ENCODE measurements at regions not wholly inside any gene's neighbourhood (a gene's known extent, or its start where the extent isn't known, plus 50 kb on each side); places are given as distances from the start of the nearest gene placed in this dataset.

GRCh38 chr4:144465546-144465945 lies 180.4 kb upstream of the HHIP start:
- DNase-seq (no peak), ATAC-seq (ENCODE audit: low FRiP score in 2 of 2) (no peak)
- H3K4me1 ChIP-seq: no peaks in the 10 kb centered on the region
- H3K27me3 ChIP-seq: no peaks in the 10 kb centered on the region
- H3K27ac ChIP-seq: no peak overlapping the region
- no peaks in the 10 kb centered on the region for H3K36me3 ChIP-seq
- H3K4me3 ChIP-seq: no peak overlapping the region
- WGBS, 2 donors: 71 to 72% methylated on average over 2 of the region's 2 CpGs
- no peak for TF ChIP-seq POLR2A (IDR thresholded peaks at IDR 0.05)
- no peak for TF ChIP-seq POLR2AphosphoS5 (IDR thresholded peaks at IDR 0.05)
- TF ChIP-seq, protein P1, sequence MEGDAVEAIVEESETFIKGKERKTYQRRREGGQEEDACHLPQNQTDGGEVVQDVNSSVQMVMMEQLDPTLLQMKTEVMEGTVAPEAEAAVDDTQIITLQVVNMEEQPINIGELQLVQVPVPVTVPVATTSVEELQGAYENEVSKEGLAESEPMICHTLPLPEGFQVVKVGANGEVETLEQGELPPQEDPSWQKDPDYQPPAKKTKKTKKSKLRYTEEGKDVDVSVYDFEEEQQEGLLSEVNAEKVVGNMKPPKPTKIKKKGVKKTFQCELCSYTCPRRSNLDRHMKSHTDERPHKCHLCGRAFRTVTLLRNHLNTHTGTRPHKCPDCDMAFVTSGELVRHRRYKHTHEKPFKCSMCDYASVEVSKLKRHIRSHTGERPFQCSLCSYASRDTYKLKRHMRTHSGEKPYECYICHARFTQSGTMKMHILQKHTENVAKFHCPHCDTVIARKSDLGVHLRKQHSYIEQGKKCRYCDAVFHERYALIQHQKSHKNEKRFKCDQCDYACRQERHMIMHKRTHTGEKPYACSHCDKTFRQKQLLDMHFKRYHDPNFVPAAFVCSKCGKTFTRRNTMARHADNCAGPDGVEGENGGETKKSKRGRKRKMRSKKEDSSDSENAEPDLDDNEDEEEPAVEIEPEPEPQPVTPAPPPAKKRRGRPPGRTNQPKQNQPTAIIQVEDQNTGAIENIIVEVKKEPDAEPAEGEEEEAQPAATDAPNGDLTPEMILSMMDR (IDR thresholded peaks at IDR 0.05): no peak
- TF ChIP-seq EP300 (IDR thresholded peaks at IDR 0.05): no peak
- no peaks in the 10 kb centered on the region for H3K9me3 ChIP-seq

GRCh38 chr4:144480068-144480467 lies 165.9 kb upstream of the HHIP start:
- Histone ChIP-seq H3K4me3 (no peak overlapping the region), H3K4me1 (no peaks in the 10 kb centered on the region), H3K27ac (no peak overlapping the region), H3K9me3 (peaks cover 0 to 3% (median 0%) of the 10 kb centered on the region in 4 donors), H3K27me3 (no peaks in the 10 kb centered on the region), H3K36me3 (no peaks in the 10 kb centered on the region)
- DNase-seq (no peak), ATAC-seq (ENCODE audit: low FRiP score in 2 of 2) (no peak)
- no peak for TF ChIP-seq POLR2A (IDR thresholded peaks at IDR 0.05)
- no peak for TF ChIP-seq POLR2AphosphoS5 (IDR thresholded peaks at IDR 0.05)
- TF ChIP-seq, protein P1 (IDR thresholded peaks at IDR 0.05): no peak
- no peak for TF ChIP-seq EP300 (IDR thresholded peaks at IDR 0.05)

DNA sequence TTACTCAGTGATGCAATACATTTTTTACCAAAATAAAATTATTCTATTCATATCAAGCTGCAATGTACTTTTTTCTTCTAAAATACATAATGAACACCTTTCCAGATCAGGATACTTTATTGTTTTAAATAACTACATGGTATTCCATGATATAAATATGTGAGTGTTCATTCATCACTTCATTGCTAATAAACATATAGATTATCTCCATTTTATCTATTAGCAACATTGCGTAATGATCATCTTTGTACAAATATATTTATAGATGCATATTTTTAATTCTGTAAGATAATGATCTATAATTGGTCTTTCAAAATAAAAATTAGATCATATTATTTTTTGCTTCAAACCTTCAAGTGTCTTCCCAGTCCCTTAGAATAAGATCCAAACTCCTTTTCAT lies 156.1 kb upstream of the HHIP start:
- H3K4me3 ChIP-seq: no peak overlapping the region
- no peaks in the 10 kb centered on the region for H3K27me3 ChIP-seq
- 90 to 100% methylated on average over 1 of the region's 1 CpG for WGBS, 2 donors

DNA sequence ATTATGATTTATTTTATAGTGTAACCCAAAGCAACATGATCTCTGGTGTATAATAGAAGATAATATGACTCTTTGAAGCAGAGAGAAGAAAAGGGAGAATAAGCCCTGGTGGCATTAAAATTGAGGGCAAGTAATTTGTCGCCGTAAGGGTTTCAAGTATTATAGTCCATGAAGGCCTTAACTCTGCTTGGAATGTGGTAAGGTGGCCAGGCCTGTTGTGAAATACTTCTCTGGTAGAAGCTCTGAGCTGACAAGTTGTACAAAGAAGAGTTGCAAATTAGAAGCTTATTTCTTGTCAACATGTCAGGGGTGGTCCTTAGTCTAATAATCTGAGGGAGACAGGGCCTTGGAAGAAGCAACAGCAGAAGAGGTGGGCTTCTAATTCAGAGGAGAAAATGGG lies 151.7 kb upstream of the HHIP start:
- Histone ChIP-seq H3K27me3 (no peaks in the 10 kb centered on the region), H3K9me3 (no peaks in the 10 kb centered on the region), H3K4me1 (no peaks in the 10 kb centered on the region), H3K27ac (no peak overlapping the region), H3K36me3 (no peaks in the 10 kb centered on the region), H3K4me3 (no peak overlapping the region)
- ATAC-seq (ENCODE audit: low FRiP score in 2 of 2): no peak
- whole genome bisulfite sequencing, 2 donors: 75 to 76% methylated on average over 2 of the region's 2 CpGs
- peak in 1 of 2 donors; percentile 49 for DNase-seq
- TF ChIP-seq, protein P1 (IDR thresholded peaks at IDR 0.05): no peak
- TF ChIP-seq POLR2AphosphoS5 (IDR thresholded peaks at IDR 0.05) (no peak), POLR2A (IDR thresholded peaks at IDR 0.05) (no peak), EP300 (IDR thresholded peaks at IDR 0.05) (no peak)

More for the DNA sequence above, 156.1 kb upstream of the HHIP start:
- Histone ChIP-seq H3K27ac (no peak overlapping the region), H3K4me1 (no peaks in the 10 kb centered on the region), H3K36me3 (no peaks in the 10 kb centered on the region), H3K9me3 (no peaks in the 10 kb centered on the region)
- ATAC-seq (ENCODE audit: low FRiP score in 2 of 2) (no peak), DNase-seq (no peak)
- TF ChIP-seq, protein P1 (IDR thresholded peaks at IDR 0.05): no peak
- TF ChIP-seq EP300 (IDR thresholded peaks at IDR 0.05) (no peak), POLR2A (IDR thresholded peaks at IDR 0.05) (no peak), POLR2AphosphoS5 (IDR thresholded peaks at IDR 0.05) (no peak)

DNA sequence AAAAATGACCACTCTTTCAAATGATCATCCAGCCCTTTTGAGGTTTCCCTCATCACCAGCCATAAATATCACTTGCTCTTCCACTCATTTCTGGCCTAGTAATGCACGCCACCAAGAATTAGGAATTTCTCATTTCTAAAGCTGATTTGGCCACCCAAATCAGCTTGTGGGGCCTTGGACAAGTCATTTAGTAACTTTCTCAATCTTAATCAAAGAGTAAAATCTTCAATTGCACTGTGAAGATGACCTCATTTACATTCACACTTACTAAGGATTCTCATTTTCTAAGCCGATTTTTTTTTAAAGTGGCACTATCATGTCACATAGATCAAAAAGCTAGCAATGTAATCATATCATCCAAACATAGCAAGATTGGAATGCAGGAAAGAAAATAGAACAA lies 150.0 kb upstream of the HHIP start:
- no peak overlapping the region for H3K27ac ChIP-seq

More for the DNA sequence above, 150.0 kb upstream of the HHIP start:
- no peaks in the 10 kb centered on the region for H3K36me3 ChIP-seq
- no peak overlapping the region for H3K4me3 ChIP-seq
- no peaks in the 10 kb centered on the region for H3K4me1 ChIP-seq
- 78 to 79% methylated on average over 2 of the region's 2 CpGs for WGBS, 2 donors
- no peaks in the 10 kb centered on the region for H3K27me3 ChIP-seq
- ATAC-seq (ENCODE audit: low FRiP score in 2 of 2) (no peak), DNase-seq (no peak)
- TF ChIP-seq POLR2A (IDR thresholded peaks at IDR 0.05) (no peak), POLR2AphosphoS5 (IDR thresholded peaks at IDR 0.05) (no peak), EP300 (IDR thresholded peaks at IDR 0.05) (no peak)
- TF ChIP-seq, protein P1 (IDR thresholded peaks at IDR 0.05): no peak
- H3K9me3 ChIP-seq: no peaks in the 10 kb centered on the region

Measured in upper lobe of left lung (tissue), 6 donors.